Stimulated activated naive B cell treated with anti-CD40 and anti-IgM and Interleukin-4, amounts not matched to agents 10 μg/mL and 1 μg/mL and 100 μg/mL, for 72 hours (primary cell): ENCODE measurements at regions not wholly inside any gene's neighbourhood (a gene's known extent, or its start where the extent isn't known, plus 50 kb on each side); places are given as distances from the start of the nearest gene placed in this dataset.

Source experiments
- ATAC-seq, 2 donors: fragments of 150-1000 bp; cut with Tn5 transposase; replicated peaks; 2 replicates each; pipeline ENCODE4 v1.10.0; 2021; ENCODE audit warnings: moderate library complexity in 1 of 2
- DNase-seq: peaks from one replicate; pipeline ENCODE4 v3.0.0; 2021
- H3K27ac Mint-ChIP-seq: one replicate; pipeline ENCODE4 v1.8.0; 2022; ENCODE audit warnings: mild to moderate bottlenecking, mixed read lengths
- H3K27me3 Mint-ChIP-seq, 2 donors: one replicate each; pipeline ENCODE4 v1.8.0; 2022; ENCODE audit warnings: mixed read lengths in 2 of 2
- H3K36me3 Mint-ChIP-seq, 2 donors: one replicate each; pipeline ENCODE4 v1.8.0; 2022; ENCODE audit warnings: mixed read lengths in 2 of 2, mild to moderate bottlenecking in 1 of 2
- H3K4me1 Mint-ChIP-seq, 2 donors: one replicate each; pipeline ENCODE4 v1.8.0; 2022; ENCODE audit warnings: mixed read lengths in 2 of 2, mild to moderate bottlenecking in 1 of 2
- H3K4me3 Mint-ChIP-seq, 2 donors: one replicate each; pipeline ENCODE4 v1.8.0; 2022; ENCODE audit warnings: mild to moderate bottlenecking in 2 of 2, mixed read lengths in 2 of 2, moderate library complexity in 1 of 2
- H3K9me3 Mint-ChIP-seq, 2 donors: one replicate each; pipeline ENCODE4 v1.8.0; 2022; ENCODE audit warnings: mixed read lengths in 2 of 2, mild to moderate bottlenecking in 1 of 2

- Mint-ChIP-seq H3K27ac (no peak overlapping the region), H3K4me3 (no peak overlapping the region), H3K9me3 (peaks cover 4 to 8% of the 10 kb centered on the region in 2 donors), H3K36me3 (no peaks in the 10 kb centered on the region), H3K4me1 (no peaks in the 10 kb centered on the region), H3K27me3 (no peaks in the 10 kb centered on the region)
- DNase-seq = no peak
- ATAC-seq = peak in 1 of 2 donors; percentile 25
These were observed 861.6 kb upstream of the DPPA4 start for GRCh38 chr3:110198717-110199587.

- peaks cover 4 to 8% of the 10 kb centered on the region in 2 donors for H3K9me3 Mint-ChIP-seq
- H3K4me3 Mint-ChIP-seq = no peak overlapping the region
- no peaks in the 10 kb centered on the region for H3K27me3 Mint-ChIP-seq
- H3K36me3 Mint-ChIP-seq = no peaks in the 10 kb centered on the region
- no peak for ATAC-seq
- no peaks in the 10 kb centered on the region for H3K4me1 Mint-ChIP-seq
- DNase-seq = no peak
- no peak overlapping the region for H3K27ac Mint-ChIP-seq
These were observed 862.2 kb upstream of the DPPA4 start for GRCh38 chr3:110199588-110199943.

- H3K9me3 Mint-ChIP-seq = peaks cover 7 to 10% of the 10 kb centered on the region in 2 donors
- H3K27ac Mint-ChIP-seq = no peak overlapping the region
- ATAC-seq (no peak), DNase-seq (no peak)
- H3K4me3 Mint-ChIP-seq = no peak overlapping the region
- no peaks in the 10 kb centered on the region for H3K4me1 Mint-ChIP-seq
- no peaks in the 10 kb centered on the region for H3K36me3 Mint-ChIP-seq
- H3K27me3 Mint-ChIP-seq = no peaks in the 10 kb centered on the region
These were observed 861.4 kb upstream of the NECTIN3 start for GRCh38 chr3:110210086-110210660.

GRCh38 chr3:110226645-110227044 is 845.0 kb upstream of the NECTIN3 start:
- Mint-ChIP-seq H3K36me3 (no peaks in the 10 kb centered on the region), H3K27ac (no peak overlapping the region), H3K27me3 (no peaks in the 10 kb centered on the region), H3K4me1 (no peaks in the 10 kb centered on the region), H3K4me3 (no peak overlapping the region), H3K9me3 (no peaks in the 10 kb centered on the region)
- ATAC-seq (no peak), DNase-seq (no peak)

GRCh38 chr3:110227991-110228390 is 843.6 kb upstream of the NECTIN3 start:
- ATAC-seq (no peak), DNase-seq (no peak)
- no peaks in the 10 kb centered on the region for H3K9me3 Mint-ChIP-seq
- H3K36me3 Mint-ChIP-seq = no peaks in the 10 kb centered on the region
- no peaks in the 10 kb centered on the region for H3K27me3 Mint-ChIP-seq
- no peak overlapping the region for H3K27ac Mint-ChIP-seq
- H3K4me3 Mint-ChIP-seq = no peak overlapping the region
- no peaks in the 10 kb centered on the region for H3K4me1 Mint-ChIP-seq

- Mint-ChIP-seq H3K36me3 (no peaks in the 10 kb centered on the region), H3K27ac (no peak overlapping the region), H3K4me3 (no peak overlapping the region), H3K4me1 (no peaks in the 10 kb centered on the region), H3K9me3 (peaks cover 0 to 3% of the 10 kb centered on the region in 2 donors), H3K27me3 (no peaks in the 10 kb centered on the region)
- no peak for ATAC-seq
- DNase-seq = no peak
These were observed 836.8 kb upstream of the NECTIN3 start for GRCh38 chr3:110234831-110235230.

GRCh38 chr3:110236976-110237610 is 834.5 kb upstream of the NECTIN3 start:
- DNase-seq (no peak), ATAC-seq (no peak)
- Mint-ChIP-seq H3K27me3 (no peaks in the 10 kb centered on the region), H3K36me3 (no peaks in the 10 kb centered on the region), H3K4me1 (no peaks in the 10 kb centered on the region), H3K27ac (no peak overlapping the region), H3K4me3 (no peak overlapping the region), H3K9me3 (peaks cover 0 to 3% of the 10 kb centered on the region in 2 donors)

GRCh38 chr3:110243081-110243480 is 828.5 kb upstream of the NECTIN3 start:
- peaks cover 0 to 4% of the 10 kb centered on the region in 2 donors for H3K9me3 Mint-ChIP-seq
- H3K36me3 Mint-ChIP-seq = no peaks in the 10 kb centered on the region
- no peak overlapping the region for H3K27ac Mint-ChIP-seq
- ATAC-seq = no peak
- H3K27me3 Mint-ChIP-seq = no peaks in the 10 kb centered on the region
- no peaks in the 10 kb centered on the region for H3K4me1 Mint-ChIP-seq
- no peak for DNase-seq
- no peak overlapping the region for H3K4me3 Mint-ChIP-seq

GRCh38 chr3:110246796-110247376 is 824.7 kb upstream of the NECTIN3 start:
- DNase-seq (no peak), ATAC-seq (no peak)

GRCh38 chr3:110248666-110249065 is 823.0 kb upstream of the NECTIN3 start:
- no peaks in the 10 kb centered on the region for H3K36me3 Mint-ChIP-seq
- no peaks in the 10 kb centered on the region for H3K4me1 Mint-ChIP-seq
- DNase-seq = no peak
- H3K4me3 Mint-ChIP-seq = no peak overlapping the region
- H3K27me3 Mint-ChIP-seq = no peaks in the 10 kb centered on the region
- peaks cover 0 to 3% of the 10 kb centered on the region in 2 donors for H3K9me3 Mint-ChIP-seq
- no peak overlapping the region for H3K27ac Mint-ChIP-seq
- no peak for ATAC-seq

More at GRCh38 chr3:110246796-110247376, 824.7 kb upstream of the NECTIN3 start:
- H3K27me3 Mint-ChIP-seq = no peaks in the 10 kb centered on the region
- no peak overlapping the region for H3K27ac Mint-ChIP-seq
- no peaks in the 10 kb centered on the region for H3K4me1 Mint-ChIP-seq
- H3K9me3 Mint-ChIP-seq = peaks cover 0 to 3% of the 10 kb centered on the region in 2 donors
- H3K4me3 Mint-ChIP-seq = no peak overlapping the region
- no peaks in the 10 kb centered on the region for H3K36me3 Mint-ChIP-seq

- H3K27ac Mint-ChIP-seq = no peak overlapping the region
- H3K36me3 Mint-ChIP-seq = no peaks in the 10 kb centered on the region
- H3K4me3 Mint-ChIP-seq = no peak overlapping the region
- H3K27me3 Mint-ChIP-seq = no peaks in the 10 kb centered on the region
- peaks cover 0 to 7% of the 10 kb centered on the region in 2 donors for H3K9me3 Mint-ChIP-seq
- no peak for ATAC-seq
- no peaks in the 10 kb centered on the region for H3K4me1 Mint-ChIP-seq
- DNase-seq = no peak
These were observed 817.8 kb upstream of the NECTIN3 start for GRCh38 chr3:110253794-110254193.

GRCh38 chr3:110254591-110254990 is 817.0 kb upstream of the NECTIN3 start:
- DNase-seq = no peak
- Mint-ChIP-seq H3K9me3 (peaks cover 0 to 7% of the 10 kb centered on the region in 2 donors), H3K4me1 (no peaks in the 10 kb centered on the region), H3K36me3 (no peaks in the 10 kb centered on the region), H3K4me3 (no peak overlapping the region), H3K27me3 (no peaks in the 10 kb centered on the region), H3K27ac (no peak overlapping the region)
- ATAC-seq = no peak

- H3K9me3 Mint-ChIP-seq = peaks cover 2 to 7% of the 10 kb centered on the region in 2 donors
- H3K4me3 Mint-ChIP-seq = no peak overlapping the region
- no peak for ATAC-seq
- no peaks in the 10 kb centered on the region for H3K36me3 Mint-ChIP-seq
- no peaks in the 10 kb centered on the region for H3K4me1 Mint-ChIP-seq
- H3K27ac Mint-ChIP-seq = no peak overlapping the region
- H3K27me3 Mint-ChIP-seq = no peaks in the 10 kb centered on the region
- no peak for DNase-seq
These were observed 810.5 kb upstream of the NECTIN3 start for GRCh38 chr3:110261141-110261540.

- no peak overlapping the region for H3K27ac Mint-ChIP-seq
- peaks cover 0 to 2% of the 10 kb centered on the region in 2 donors for H3K9me3 Mint-ChIP-seq
- no peaks in the 10 kb centered on the region for H3K4me1 Mint-ChIP-seq
- H3K36me3 Mint-ChIP-seq = no peaks in the 10 kb centered on the region
- H3K4me3 Mint-ChIP-seq = no peak overlapping the region
- H3K27me3 Mint-ChIP-seq = no peaks in the 10 kb centered on the region
- ATAC-seq = no peak
- no peak for DNase-seq
These were observed 808.7 kb upstream of the NECTIN3 start for GRCh38 chr3:110262896-110263295.
